Kidney glomerular epithelial cell (primary cell): ENCODE measurements at regions not wholly inside any gene's neighbourhood (a gene's known extent, or its start where the extent isn't known, plus 50 kb on each side); places are given as distances from the start of the nearest gene placed in this dataset.

Experiments used
- DNase-seq: peaks from one replicate; lab custom pipeline; 2025; lab: John Stamatoyannopoulos, UW

GRCh38 chr17:65477600-65477999 lies 83.8 kb downstream of the AXIN2 start:
- no peak for DNase-seq

GRCh38 chr17:65474660-65475059 lies 86.8 kb downstream of the AXIN2 start:
- DNase-seq: no peak

- no peak for DNase-seq
Observed at GRCh38 chr17:65473985-65474384, 87.5 kb downstream of the AXIN2 start.

- no peak for DNase-seq
Observed at GRCh38 chr17:65473363-65473762, 88.1 kb downstream of the AXIN2 start.

GRCh38 chr17:65472666-65473309 lies 88.7 kb downstream of the AXIN2 start:
- no peak for DNase-seq

- DNase-seq: no peak
Observed at GRCh38 chr17:65470783-65471182, 90.7 kb downstream of the AXIN2 start.

GRCh38 chr17:65468321-65468720 lies 93.1 kb downstream of the AXIN2 start:
- no peak for DNase-seq

- DNase-seq: no peak
Observed at GRCh38 chr17:65467156-65467555, 94.3 kb downstream of the AXIN2 start.

GRCh38 chr17:65466547-65466946 lies 94.9 kb downstream of the AXIN2 start:
- DNase-seq: no peak

- DNase-seq: no peak
Observed at GRCh38 chr17:65463242-65463641, 98.2 kb downstream of the AXIN2 start.

- DNase-seq: no peak
Observed at GRCh38 chr17:65459677-65460347, 101.6 kb downstream of the AXIN2 start.

- no peak for DNase-seq
Observed at GRCh38 chr17:65457635-65458257, 103.7 kb downstream of the AXIN2 start.

GRCh38 chr17:65457183-65457582 lies 104.3 kb downstream of the AXIN2 start:
- DNase-seq: no peak

- DNase-seq: no peak
Observed at GRCh38 chr17:65456368-65457151, 104.9 kb downstream of the AXIN2 start.

- DNase-seq: no peak
Observed at GRCh38 chr17:65455972-65456343, 105.5 kb downstream of the AXIN2 start.

GRCh38 chr17:65455154-65455971 lies 106.1 kb downstream of the AXIN2 start:
- DNase-seq: no peak

- DNase-seq: no peak
Observed at GRCh38 chr17:65453204-65453931, 108.1 kb downstream of the AXIN2 start.

GRCh38 chr17:65449495-65449894 lies 112.0 kb downstream of the AXIN2 start:
- no peak for DNase-seq

GRCh38 chr17:65447823-65448222 lies 113.6 kb downstream of the AXIN2 start:
- no peak for DNase-seq

- DNase-seq: no peak
Observed at GRCh38 chr17:65446838-65447526, 114.5 kb downstream of the AXIN2 start.

GRCh38 chr17:65446043-65446442 lies 115.4 kb downstream of the AXIN2 start:
- DNase-seq: no peak
